GM19467 (cell line): ENCODE measurements at regions not wholly inside any gene's neighbourhood (a gene's known extent, or its start where the extent isn't known, plus 50 kb on each side); places are given as distances from the start of the nearest gene placed in this dataset.

Experiments used
- ATAC-seq: cut with Tn5 transposase; IDR thresholded peaks from one replicate; pipeline ENCODE4 v1.9.1; 2021; ENCODE audit warnings: mild to moderate bottlenecking, moderate library complexity; ENCODE audit not compliant: unreplicated experiment

- no peak for ATAC-seq
Measured at GRCh38 chr4:59831746-59832145, 1368.4 kb upstream of the ADGRL3 start.

- no peak for ATAC-seq
Measured at GRCh38 chr4:59834943-59835342, 1365.2 kb upstream of the ADGRL3 start.

GRCh38 chr4:59837751-59838150 lies 1362.4 kb upstream of the ADGRL3 start:
- no peak for ATAC-seq

DNA sequence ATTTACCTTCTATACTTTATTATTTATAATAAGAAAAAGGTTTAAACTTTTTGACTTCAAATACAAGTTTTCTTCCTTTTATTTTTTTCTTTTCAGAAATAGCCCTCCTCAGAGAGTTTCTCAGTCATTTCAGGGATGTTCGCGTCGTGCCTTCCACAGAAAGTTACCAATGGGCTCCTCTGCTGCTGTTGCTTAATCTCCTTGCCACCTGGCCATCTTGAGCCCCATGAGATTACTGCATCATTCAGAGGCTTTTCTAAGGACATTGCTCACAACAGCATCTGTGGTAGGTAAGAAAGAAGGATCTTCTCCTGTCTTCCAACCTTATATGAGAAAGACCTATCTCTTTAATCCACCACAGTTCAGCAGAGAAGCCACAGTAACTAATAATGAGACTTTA lies 1361.9 kb upstream of the ADGRL3 start:
- no peak for ATAC-seq

- ATAC-seq, result no peak
Measured at GRCh38 chr4:59841698-59842097, 1358.4 kb upstream of the ADGRL3 start.

- no peak for ATAC-seq
Measured at GRCh38 chr4:59848457-59848856, 1351.7 kb upstream of the ADGRL3 start.

- no peak for ATAC-seq
Measured at GRCh38 chr4:59855630-59856352, 1344.3 kb upstream of the ADGRL3 start.

- ATAC-seq, result no peak
Measured at GRCh38 chr4:59869056-59869455, 1331.1 kb upstream of the ADGRL3 start.

GRCh38 chr4:59869559-59869958 lies 1330.6 kb upstream of the ADGRL3 start:
- no peak for ATAC-seq

DNA sequence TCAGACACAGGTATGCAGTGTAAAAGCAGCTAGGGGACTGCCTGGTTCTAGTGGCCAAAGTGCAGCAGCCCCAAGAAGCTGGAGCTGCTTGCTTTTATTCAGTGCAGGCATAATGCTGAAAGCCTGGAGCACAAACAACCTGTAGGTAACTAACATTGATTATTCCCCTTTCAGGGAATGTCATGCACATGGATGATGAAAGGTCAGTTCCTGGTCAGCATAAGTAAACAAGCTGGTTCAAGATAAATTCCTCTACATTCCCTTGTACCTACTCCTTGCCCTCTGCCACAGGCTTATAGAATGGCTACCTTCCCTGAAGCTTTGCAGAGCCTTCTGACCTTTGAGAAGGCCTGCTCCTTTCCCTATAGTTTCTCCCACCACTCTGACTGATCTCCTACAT lies 1318.5 kb upstream of the ADGRL3 start:
- ATAC-seq, result no peak

- ATAC-seq, result no peak
Measured at GRCh38 chr4:59904331-59904730, 1295.8 kb upstream of the ADGRL3 start.

GRCh38 chr4:59920416-59920815 lies 1279.7 kb upstream of the ADGRL3 start:
- no peak for ATAC-seq

GRCh38 chr4:59925290-59925689 lies 1274.8 kb upstream of the ADGRL3 start:
- ATAC-seq, result no peak

DNA sequence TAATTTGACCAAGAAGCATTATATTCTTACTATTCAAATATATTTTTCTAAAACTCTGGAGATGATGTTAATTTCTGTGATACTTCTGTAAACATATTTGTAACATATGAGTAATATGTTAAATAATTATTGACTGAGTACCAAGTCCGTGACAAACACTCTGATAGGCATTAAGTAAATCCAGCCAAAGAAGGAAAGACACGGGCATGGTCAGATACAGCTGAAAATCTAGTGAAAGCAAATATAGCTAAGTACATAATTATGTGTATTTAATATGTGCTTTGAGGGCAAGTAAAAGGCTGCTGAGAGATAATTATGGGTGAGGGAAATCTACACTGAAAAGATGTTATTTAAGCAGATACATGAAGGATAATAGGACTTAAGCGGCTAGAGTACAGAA lies 1263.6 kb upstream of the ADGRL3 start:
- no peak for ATAC-seq

DNA sequence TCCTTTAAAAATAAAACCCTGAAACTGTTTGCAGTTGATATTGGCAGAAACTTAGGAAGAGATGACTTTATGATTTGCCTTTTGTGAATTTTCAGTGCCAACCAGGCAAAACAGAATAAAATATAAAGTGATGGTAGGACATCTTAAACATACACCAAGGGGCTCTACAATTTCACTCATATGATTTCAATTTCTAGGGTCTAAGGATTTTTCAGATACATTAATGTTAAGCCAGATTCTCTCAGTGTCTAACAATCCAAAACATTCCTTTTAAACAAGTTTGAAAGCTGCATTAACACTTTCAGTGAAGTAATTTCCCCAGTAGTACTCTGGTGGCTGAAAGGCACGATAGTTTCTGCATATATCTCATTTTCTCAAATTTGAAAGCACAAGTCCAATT lies 1262.0 kb upstream of the ADGRL3 start:
- no peak for ATAC-seq

GRCh38 chr4:59945277-59945676 lies 1254.8 kb upstream of the ADGRL3 start:
- ATAC-seq, result no peak

DNA sequence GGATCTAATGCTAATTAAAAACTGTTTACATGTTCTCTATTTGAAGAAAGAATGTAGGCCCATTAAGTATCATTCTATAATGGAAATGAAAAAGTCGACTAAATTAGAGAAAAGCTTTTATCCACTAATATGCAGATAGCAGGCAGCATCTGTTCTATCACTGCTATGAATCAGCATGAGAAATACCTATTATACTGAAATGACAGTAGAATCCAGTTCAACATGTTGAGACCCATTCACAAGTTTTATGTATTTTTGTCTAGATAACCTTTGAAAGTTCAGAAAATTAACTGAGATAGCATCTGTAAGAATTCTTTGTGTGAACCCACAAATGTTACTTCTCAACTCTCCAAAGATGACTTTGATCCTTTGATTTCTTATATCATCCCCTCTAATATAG lies 1254.4 kb upstream of the ADGRL3 start:
- ATAC-seq, result no peak

DNA sequence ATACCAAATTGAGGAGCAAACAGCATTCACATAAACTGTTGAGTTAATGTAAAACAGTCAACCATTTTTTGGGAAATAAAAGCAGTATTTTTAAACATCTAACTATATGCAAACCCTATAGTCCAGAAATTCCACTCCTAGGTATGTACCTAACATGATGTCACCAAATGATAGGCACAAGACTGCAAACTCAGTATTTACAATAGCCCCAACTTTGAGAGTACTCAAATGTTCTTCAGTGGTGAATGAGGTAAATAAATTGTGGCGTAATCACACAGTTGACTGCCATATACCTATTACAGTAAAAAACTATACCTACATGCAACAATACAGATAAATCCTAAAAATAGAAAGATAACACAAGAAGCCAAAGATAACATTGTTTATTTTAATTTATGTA lies 1243.8 kb upstream of the ADGRL3 start:
- no peak for ATAC-seq

DNA sequence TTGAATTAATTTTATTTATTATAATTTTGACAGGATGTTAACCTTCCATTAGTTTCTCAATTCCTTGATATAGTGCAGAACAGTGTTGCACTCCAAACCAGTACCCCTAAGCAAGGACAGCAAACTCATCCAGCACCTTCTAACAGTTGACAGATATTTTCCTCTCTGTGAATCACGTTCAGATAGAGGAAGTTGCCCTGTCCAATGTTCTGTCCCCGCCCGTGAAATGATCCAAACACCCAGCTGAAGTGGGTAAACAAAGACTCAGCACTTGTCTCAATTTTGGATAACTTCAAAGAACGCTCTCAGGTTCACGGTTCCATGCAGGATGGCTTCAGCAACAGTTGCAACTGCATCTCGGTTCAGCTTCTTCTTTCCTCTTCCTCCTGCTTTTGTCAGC lies 1240.0 kb upstream of the ADGRL3 start:
- ATAC-seq, result no peak

DNA sequence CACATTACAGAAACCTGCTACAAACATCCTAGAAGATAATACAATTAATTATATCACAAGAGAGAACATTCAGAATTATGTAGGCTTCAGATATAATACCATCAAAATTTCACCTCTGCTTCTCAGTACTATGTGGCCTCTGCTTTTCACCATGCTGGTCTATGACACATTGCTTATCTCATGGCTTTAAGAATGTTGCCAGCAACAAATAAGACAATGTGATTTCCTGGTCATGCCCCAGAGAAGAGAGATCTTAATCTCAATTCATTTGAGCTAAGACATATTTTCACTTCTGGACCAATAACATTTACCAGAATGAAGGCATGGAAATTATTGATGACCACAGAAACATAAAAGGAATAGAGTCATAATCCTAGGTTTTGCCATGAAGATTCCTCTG lies 1233.4 kb upstream of the ADGRL3 start:
- no peak for ATAC-seq

DNA sequence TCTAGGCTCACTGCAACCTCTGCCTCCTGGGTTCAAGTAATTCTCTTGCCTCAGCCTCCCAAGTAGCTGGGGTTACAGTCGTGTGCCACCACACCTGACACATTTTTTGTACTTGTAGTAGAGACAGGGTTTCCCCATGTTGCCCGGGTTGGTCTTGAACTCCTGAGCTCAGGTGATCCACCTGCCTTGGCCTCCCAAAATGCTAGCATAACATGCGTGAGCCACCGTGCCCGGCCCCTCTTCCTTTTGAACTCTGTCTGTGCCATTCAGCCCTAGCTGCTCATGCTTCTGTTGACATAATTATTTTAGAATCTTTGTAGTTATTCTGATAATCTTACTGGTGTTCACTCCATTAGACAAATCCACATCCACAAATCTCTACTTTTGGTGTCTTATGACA lies 1231.3 kb upstream of the ADGRL3 start:
- ATAC-seq, result no peak

DNA sequence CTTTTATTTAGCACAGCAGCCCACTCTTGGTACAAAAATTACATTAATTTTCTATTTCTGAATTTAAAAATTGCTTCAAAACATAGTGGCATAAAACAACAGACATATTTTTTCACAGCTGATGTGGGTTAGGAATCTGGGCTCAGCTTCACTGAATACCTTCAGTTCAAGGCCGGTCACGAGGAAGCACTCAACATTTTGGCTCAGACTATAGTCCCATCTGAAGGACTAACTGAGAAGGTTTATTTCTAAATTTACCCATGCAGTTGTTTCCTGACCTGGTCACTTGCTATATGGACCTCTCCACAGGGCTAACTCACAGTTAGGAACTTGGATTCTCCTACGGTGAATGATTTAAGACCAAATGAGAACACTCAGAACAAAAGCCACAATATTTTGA lies 1230.2 kb upstream of the ADGRL3 start:
- ATAC-seq, result no peak

DNA sequence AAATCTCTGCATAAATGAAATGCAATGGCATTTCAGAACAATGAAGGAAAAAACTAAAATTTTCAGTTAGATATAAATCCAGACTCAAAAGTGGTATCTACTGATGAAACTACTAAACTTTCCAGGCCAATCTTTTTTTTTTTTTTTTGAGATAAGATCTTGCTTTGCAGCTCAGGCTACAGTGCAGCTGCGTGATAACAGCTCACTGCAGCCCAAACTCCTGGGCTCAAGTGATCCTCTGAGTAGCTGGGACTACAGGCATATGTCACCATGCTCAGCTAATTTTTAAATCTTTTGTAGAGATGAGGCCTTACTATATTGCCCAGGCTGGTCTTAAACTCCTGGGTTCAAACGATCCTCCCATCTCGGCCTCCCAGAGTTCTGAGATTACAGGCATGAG lies 1228.2 kb upstream of the ADGRL3 start:
- ATAC-seq, result no peak
